Vagina (tissue), 2 donors: ENCODE measurements at regions not wholly inside any gene's neighbourhood (a gene's known extent, or its start where the extent isn't known, plus 50 kb on each side); places are given as distances from the start of the nearest gene placed in this dataset.

Experiments
- DNase-seq, 2 donors: peaks; one replicate each; pipeline ENCODE4 v3.0.0-alpha.2; 2017; ENCODE audit errors: extremely low spot score in 2 of 2
- H3K27ac ChIP-seq: fragments of 200-600 bp; sonication (generic); one replicate; pipeline ENCODE4 v1.5.1; 2019
- H3K27me3 ChIP-seq: fragments of 200-600 bp; sonication (generic); one replicate; pipeline ENCODE4 v1.5.1; 2019
- H3K36me3 ChIP-seq, 2 donors: fragments of 200-600 bp; sonication (generic); one replicate each; pipeline ENCODE4 v1.5.1; 2017 to 2019
- H3K4me1 ChIP-seq: fragments of 200-600 bp; sonication (generic); one replicate; pipeline ENCODE4 v1.5.1; 2019
- H3K4me3 ChIP-seq, 2 donors: fragments of 200-600 bp; sonication (generic); 1 replicate in 1 of 2; 2 replicates in 1 of 2; pipeline ENCODE4 v1.5.1; 2016 to 2019
- H3K9me3 ChIP-seq: fragments of 200-600 bp; sonication (generic); one replicate; pipeline ENCODE4 v1.5.1; 2019
- CTCF ChIP-seq, 3 experiments: fragments of 450-650 bp in 2 of 3; fragments of 200-600 bp in 1 of 3; sonication (generic) in 1 of 3; IDR thresholded peaks; one replicate each; pipeline ENCODE4 v1.5.1; 2017 to 2019; ENCODE audit warnings: antibody characterized with exemption in 3 of 3, mild to moderate bottlenecking in 2 of 3, moderate library complexity in 2 of 3
- POLR2A ChIP-seq, 2 donors: fragments of 450-650 bp; IDR thresholded peaks; one replicate each; pipeline ENCODE4 v1.6.1; 2017; ENCODE audit warnings: antibody characterized with exemption in 2 of 2, mild to moderate bottlenecking in 2 of 2, moderate library complexity in 2 of 2
- POLR2AphosphoS5 ChIP-seq, 2 donors: sonication (generic); formaldehyde crosslinking; IDR thresholded peaks; one replicate each; pipeline ENCODE4 v1.9.0; 2017; ENCODE audit warnings: antibody characterized with exemption in 2 of 2, mild to moderate bottlenecking in 2 of 2, low read depth in 1 of 2; ENCODE audit not compliant: insufficient read depth in 1 of 2
- intact Hi-C: fragments of 100-400 bp; cut with DNase I; formaldehyde crosslinking; loops from one replicate; pipeline ENCODE4 v1.15.1; 2023

- intact Hi-C loops, result no loop called here
- H3K27ac ChIP-seq, result no peak overlapping the region
These were observed 133.1 kb downstream of the IQUB start for GRCh38 chr7:123401295-123401694.

GRCh38 chr7:123400196-123400595 is 134.2 kb downstream of the IQUB start:
- no peaks in the 10 kb centered on the region for H3K36me3 ChIP-seq
- H3K27me3 ChIP-seq, result no peaks in the 10 kb centered on the region
- H3K4me1 ChIP-seq, result no peaks in the 10 kb centered on the region
- intact Hi-C loops, result no loop called here
- no peaks in the 10 kb centered on the region for H3K9me3 ChIP-seq
- H3K27ac ChIP-seq, result no peak overlapping the region
- TF ChIP-seq POLR2A (IDR thresholded peaks at IDR 0.05), result no peak
- TF ChIP-seq CTCF (IDR thresholded peaks at IDR 0.05), result no peak
- no peak for TF ChIP-seq POLR2AphosphoS5 (IDR thresholded peaks at IDR 0.05; ENCODE audit: insufficient read depth in 1 of 2, low read depth in 1 of 2)
- DNase-seq, result no peak
- no peak overlapping the region for H3K4me3 ChIP-seq

More at GRCh38 chr7:123401295-123401694, 133.1 kb downstream of the IQUB start:
- no peaks in the 10 kb centered on the region for H3K4me1 ChIP-seq
- TF ChIP-seq POLR2AphosphoS5 (IDR thresholded peaks at IDR 0.05; ENCODE audit: insufficient read depth in 1 of 2, low read depth in 1 of 2) (no peak), CTCF (IDR thresholded peaks at IDR 0.05) (no peak), POLR2A (IDR thresholded peaks at IDR 0.05) (no peak)
- DNase-seq, result no peak
- no peaks in the 10 kb centered on the region for H3K27me3 ChIP-seq
- no peaks in the 10 kb centered on the region for H3K36me3 ChIP-seq
- H3K9me3 ChIP-seq, result no peaks in the 10 kb centered on the region
- no peak overlapping the region for H3K4me3 ChIP-seq

- DNase-seq, result no peak
- Histone ChIP-seq H3K36me3 (no peaks in the 10 kb centered on the region), H3K9me3 (no peaks in the 10 kb centered on the region), H3K4me3 (no peak overlapping the region), H3K4me1 (no peaks in the 10 kb centered on the region), H3K27me3 (no peaks in the 10 kb centered on the region), H3K27ac (no peak overlapping the region)
- TF ChIP-seq POLR2AphosphoS5 (IDR thresholded peaks at IDR 0.05; ENCODE audit: insufficient read depth in 1 of 2, low read depth in 1 of 2) (no peak), CTCF (IDR thresholded peaks at IDR 0.05) (no peak), POLR2A (IDR thresholded peaks at IDR 0.05) (no peak)
- intact Hi-C loops, result loop anchor here (5.0 kb wide), 1 partner anchor 1212 kb away; no protein-coding TSS in a partner anchor
These were observed 135.5 kb downstream of the IQUB start for GRCh38 chr7:123398921-123399320.

GRCh38 chr7:123397746-123398338 is 136.6 kb downstream of the IQUB start:
- DNase-seq, result no peak
- H3K9me3 ChIP-seq, result no peaks in the 10 kb centered on the region
- H3K36me3 ChIP-seq, result no peaks in the 10 kb centered on the region
- TF ChIP-seq POLR2AphosphoS5 (IDR thresholded peaks at IDR 0.05; ENCODE audit: insufficient read depth in 1 of 2, low read depth in 1 of 2) (no peak), CTCF (IDR thresholded peaks at IDR 0.05) (no peak)
- H3K4me1 ChIP-seq, result no peaks in the 10 kb centered on the region
- H3K27me3 ChIP-seq, result no peaks in the 10 kb centered on the region
- H3K4me3 ChIP-seq, result no peak overlapping the region
- intact Hi-C loops, result loop anchor here (5.0 kb wide), 1 partner anchor 1211 kb away; no protein-coding TSS in a partner anchor
- H3K27ac ChIP-seq, result no peak overlapping the region

GRCh38 chr7:123393623-123394022 is 140.8 kb downstream of the IQUB start:
- no peaks in the 10 kb centered on the region for H3K36me3 ChIP-seq
- TF ChIP-seq POLR2AphosphoS5 (IDR thresholded peaks at IDR 0.05; ENCODE audit: insufficient read depth in 1 of 2, low read depth in 1 of 2) (no peak), POLR2A (IDR thresholded peaks at IDR 0.05) (no peak), CTCF (IDR thresholded peaks at IDR 0.05) (no peak)
- intact Hi-C loops, result no loop called here

More at GRCh38 chr7:123393623-123394022, 140.8 kb downstream of the IQUB start:
- Histone ChIP-seq H3K9me3 (no peaks in the 10 kb centered on the region), H3K27me3 (no peaks in the 10 kb centered on the region), H3K27ac (no peak overlapping the region), H3K4me1 (no peaks in the 10 kb centered on the region), H3K4me3 (no peak overlapping the region)
- DNase-seq, result no peak
